ENCODE measurements at regions not wholly inside any gene's neighbourhood (a gene's known extent, or its start where the extent isn't known, plus 50 kb on each side); places are given as distances from the start of the nearest gene placed in this dataset.
"Not testable (repeated sequence)": the region's sequence is repeated elsewhere in the genome, so short reads cannot be mapped to it uniquely, and the experiment has no call there.

- DNase-seq (ENCODE audit: low read depth, low spot score): no peak
Observed at GRCh38 chr1:185439727-185440415, 122.8 kb upstream of the IVNS1ABP start.

DNA sequence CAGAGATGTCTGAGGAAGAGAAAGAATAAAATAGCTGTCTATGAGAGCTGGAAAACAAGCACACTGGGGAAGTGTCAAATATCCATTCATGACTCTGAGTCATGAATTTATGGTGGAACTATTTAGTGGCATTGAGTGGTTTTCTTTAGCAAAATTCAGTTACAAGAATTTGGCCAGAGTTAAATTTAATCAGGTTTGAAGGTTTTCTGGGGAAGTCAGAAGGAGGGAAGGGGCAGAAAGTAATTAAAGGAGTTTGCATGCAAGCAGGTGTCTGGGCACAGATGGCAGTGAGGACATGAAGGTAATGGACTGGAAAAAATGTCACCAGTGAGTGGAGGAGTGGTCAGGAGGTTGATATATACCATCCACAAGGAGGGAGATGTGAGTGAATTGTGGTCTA lies 121.9 kb upstream of the IVNS1ABP start:
- DNase-seq (ENCODE audit: low read depth, low spot score): no peak

GRCh38 chr1:185435696-185436379 lies 118.8 kb upstream of the IVNS1ABP start:
- no peak for DNase-seq (ENCODE audit: low read depth, low spot score)

DNA sequence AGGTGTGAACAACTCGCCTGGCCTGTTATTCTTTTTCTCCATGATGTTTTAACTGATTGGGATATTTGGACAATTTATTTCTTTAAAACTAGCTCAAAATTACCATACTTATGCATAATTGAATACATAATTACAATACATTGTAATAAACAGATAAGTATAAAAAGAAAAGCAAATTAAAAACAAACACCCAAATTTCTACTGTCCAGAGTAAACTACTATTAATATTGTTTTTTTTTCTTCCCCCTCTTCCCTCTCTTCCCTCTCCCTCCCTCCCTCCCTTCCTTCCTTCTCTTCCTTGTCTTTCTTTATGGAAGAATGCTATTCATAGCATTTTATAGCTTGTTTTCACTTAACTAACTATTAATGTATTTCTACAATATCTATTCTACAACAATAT lies 117.7 kb upstream of the IVNS1ABP start:
- DNase-seq (ENCODE audit: low read depth, low spot score): no peak

- no peak for DNase-seq (ENCODE audit: low read depth, low spot score)
Observed at GRCh38 chr1:185433667-185434066, 116.6 kb upstream of the IVNS1ABP start.

DNA sequence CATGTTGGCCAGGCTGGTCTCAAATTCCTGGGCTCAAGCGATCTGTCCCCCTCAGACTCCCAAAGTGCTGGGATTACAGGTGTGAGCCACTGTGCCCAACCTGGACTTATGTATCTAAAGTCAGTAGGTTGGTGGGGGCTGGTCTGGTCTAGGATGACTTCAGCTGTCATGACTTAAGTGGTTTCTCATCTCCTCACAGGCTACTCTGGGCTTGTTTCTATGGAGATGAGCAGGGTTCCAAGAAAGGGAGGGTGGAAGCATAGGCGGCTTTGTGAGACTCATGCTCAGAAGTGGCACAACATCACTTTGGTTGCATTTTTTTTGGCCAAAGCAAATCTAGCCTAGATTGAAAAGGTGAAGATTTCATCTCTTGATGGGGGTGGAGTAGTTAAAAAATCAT lies 115.9 kb upstream of the IVNS1ABP start:
- DNase-seq (ENCODE audit: low read depth, low spot score): no peak

DNA sequence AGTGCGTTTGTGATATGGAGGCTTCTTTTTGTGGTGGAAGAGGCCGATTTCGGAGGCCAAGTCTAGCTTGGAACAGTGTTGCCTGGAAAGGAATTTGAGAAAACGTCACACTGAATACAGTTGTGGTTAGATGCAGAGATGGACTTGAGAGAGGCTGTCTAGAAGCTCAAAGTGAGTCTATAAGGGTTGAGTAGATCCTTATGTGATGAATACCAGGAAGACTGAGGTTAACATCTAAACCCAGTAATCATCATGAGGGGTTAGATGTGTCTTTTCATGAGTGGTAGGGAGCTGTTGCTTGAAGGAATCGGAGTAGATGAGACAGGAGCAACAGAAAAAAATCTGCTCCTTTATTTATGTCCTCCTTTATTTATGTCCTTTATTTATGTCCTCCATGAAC lies 114.6 kb upstream of the IVNS1ABP start:
- DNase-seq (ENCODE audit: low read depth, low spot score): no peak

- not testable (repeated sequence) for DNase-seq (ENCODE audit: low read depth, low spot score)
Observed at GRCh38 chr1:185429668-185430067, 112.6 kb upstream of the IVNS1ABP start.

DNA sequence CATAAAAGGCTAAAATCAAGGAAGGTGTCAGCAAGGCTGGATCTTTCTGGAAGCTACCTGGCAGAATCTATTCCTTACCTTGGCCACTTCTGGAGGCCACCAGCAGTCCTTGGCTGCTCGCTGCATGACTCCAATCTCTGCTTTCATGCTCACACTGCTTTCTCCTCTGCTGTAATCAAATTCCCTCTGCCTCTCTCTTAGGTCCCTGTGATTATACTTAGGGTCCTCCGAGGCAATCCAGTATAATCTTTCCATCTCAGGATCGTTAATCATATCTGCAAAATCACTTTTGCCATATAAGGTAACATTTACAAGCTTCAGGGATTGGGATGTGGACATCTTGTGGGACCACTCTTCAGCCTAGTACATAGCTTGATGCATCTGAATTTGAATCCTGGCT lies 110.7 kb upstream of the IVNS1ABP start:
- DNase-seq (ENCODE audit: low read depth, low spot score): no peak

DNA sequence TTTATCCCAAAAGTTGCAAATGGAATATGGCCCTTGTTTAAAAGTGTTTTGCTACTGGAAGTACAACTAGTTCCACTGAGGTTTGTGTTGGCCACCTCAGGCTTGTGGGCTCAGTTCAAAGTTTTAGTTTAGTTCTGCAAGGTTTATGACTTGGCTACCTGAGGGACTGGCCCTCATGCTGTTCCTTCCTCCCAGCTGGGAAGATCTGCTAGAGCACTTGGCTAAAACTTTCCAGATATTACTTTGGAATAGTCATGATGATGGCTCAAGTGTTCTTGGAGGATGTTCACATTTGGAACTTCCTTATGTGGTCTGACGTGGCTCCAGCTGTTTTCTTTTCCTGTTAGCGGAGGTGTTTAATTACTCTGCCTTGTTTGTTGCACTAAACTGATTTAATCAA lies 110.2 kb upstream of the IVNS1ABP start:
- no peak for DNase-seq (ENCODE audit: low read depth, low spot score)

GRCh38 chr1:185426848-185427247 lies 109.8 kb upstream of the IVNS1ABP start:
- no peak for DNase-seq (ENCODE audit: low read depth, low spot score)

DNA sequence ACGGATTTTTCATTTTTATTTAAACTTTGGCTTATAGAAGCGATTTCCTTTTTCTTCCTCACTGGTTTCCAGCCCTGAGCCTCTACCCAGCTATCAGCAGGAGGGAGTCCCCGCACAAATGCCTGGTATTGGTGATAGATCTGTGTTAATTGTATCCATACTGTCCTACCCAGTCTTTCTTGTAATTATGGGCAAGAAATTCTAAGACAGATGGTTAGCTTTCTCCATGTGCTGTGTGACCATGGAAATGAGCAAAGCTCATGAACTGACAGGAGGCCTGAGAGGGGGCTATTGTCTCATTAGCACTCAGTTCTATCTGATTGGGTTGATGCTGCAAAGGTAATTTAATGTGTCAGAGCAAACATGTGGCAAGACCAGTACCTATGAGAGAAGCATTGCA lies 108.1 kb upstream of the IVNS1ABP start:
- no peak for DNase-seq (ENCODE audit: low read depth, low spot score)

DNA sequence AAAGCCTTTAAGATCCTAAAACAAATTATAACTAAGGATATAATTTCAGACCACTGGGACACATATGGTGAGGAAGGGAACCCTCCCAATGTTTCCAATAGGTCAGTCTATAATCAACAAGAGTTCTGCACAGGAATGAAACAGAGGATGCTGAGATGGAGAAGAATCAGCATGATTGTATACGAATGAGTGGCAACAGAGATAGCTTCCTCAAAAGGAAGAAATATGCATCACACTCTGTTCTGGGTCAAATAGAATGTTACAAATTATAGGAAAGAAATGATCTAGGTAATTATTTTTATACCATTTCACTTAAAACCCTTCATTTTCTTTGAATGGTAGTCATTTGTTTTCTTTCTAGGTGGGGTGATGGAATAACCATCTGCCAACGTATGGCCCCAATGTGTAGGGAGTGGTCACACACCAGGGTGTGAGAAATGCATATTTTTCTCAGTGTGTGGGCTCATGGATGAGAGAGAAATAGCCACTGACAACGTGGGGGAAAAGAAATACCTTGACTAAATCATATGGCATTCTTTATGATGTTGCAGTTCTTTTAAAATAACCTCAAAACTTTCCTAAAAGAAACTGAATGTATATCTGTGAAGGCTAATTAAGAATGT lies 104.6 kb upstream of the IVNS1ABP start:
- no peak for DNase-seq (ENCODE audit: low read depth, low spot score)

- no peak for DNase-seq (ENCODE audit: low read depth, low spot score)
Observed at GRCh38 chr1:185420588-185421081, 103.6 kb upstream of the IVNS1ABP start.

DNA sequence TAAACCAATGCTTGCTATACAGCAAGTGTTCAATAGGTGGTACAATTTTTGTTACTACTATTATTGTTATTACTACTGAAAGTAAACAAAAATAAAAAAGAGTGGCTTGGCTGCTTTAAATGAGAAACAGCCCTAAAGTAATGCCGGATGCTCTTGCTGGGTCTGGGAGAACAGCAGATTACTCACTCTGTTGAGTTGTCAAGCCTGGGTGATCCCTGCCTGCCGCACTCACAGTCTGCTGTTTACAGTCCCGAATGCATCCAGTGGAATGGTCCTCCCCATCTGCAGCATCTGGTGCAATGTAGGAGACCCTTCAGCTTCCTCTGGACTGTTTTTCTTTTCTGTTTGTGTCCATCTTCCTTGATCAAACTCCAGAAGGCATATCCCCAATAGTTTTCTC lies 102.7 kb upstream of the IVNS1ABP start:
- no peak for DNase-seq (ENCODE audit: low read depth, low spot score)

GRCh38 chr1:185418472-185418871 lies 101.4 kb upstream of the IVNS1ABP start:
- DNase-seq (ENCODE audit: low read depth, low spot score): no peak

DNA sequence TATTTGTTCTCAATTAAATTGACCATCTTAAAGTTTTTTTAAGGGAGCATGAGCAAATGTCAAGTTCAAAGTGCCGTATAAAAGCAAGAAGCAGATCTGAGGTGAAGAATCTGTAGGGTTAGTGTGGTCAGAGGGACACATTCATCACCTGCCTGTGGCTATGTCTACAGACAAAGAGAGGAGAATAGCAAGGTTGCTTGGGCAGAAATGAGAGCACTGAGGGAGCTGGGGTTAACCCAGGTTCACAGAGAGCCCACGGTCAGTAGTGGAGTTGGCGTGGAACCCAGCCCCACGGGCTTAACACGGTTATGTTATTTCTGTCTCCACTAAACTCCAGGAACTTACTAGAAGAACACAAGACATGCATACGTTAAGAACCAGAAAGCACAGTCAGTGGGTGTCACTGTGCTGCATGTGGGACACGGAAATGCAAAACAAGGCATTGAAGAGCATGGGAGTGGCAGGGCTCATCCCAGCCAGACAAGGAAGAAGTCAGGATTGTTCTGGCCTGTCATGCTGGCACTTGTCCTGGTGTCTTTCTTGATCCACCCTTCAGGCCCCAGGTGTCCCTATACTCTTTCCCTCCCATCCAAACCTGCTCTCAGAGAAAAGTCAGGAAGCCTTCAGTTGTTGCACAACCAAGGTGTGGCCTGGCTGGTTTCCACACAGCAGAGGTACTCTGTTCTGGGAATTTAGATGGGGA lies 95.5 kb upstream of the IVNS1ABP start:
- no peak for DNase-seq (ENCODE audit: low read depth, low spot score)

GRCh38 chr1:185409763-185410528 lies 92.9 kb upstream of the IVNS1ABP start:
- DNase-seq (ENCODE audit: low read depth, low spot score): no peak

GRCh38 chr1:185409345-185409744 lies 92.3 kb upstream of the IVNS1ABP start:
- no peak for DNase-seq (ENCODE audit: low read depth, low spot score)

- DNase-seq (ENCODE audit: low read depth, low spot score): no peak
Observed at GRCh38 chr1:185408700-185409270, 91.7 kb upstream of the IVNS1ABP start.

GRCh38 chr1:185406691-185407009 lies 89.6 kb upstream of the IVNS1ABP start:
- DNase-seq (ENCODE audit: low read depth, low spot score): no peak

Data from brain pericyte (primary cell).